Stomach (tissue), 4 donors: ENCODE measurements at regions not wholly inside any gene's neighbourhood (a gene's known extent, or its start where the extent isn't known, plus 50 kb on each side); places are given as distances from the start of the nearest gene placed in this dataset.
"Not testable (repeated sequence)": the region's sequence is repeated elsewhere in the genome, so short reads cannot be mapped to it uniquely, and the experiment has no call there.

Experiments
- CTCF ChIP-seq, 7 experiments: fragments of 450-650 bp in 4 of 7; fragments of 200-600 bp in 3 of 7; sonication (generic) in 3 of 7; IDR thresholded peaks; one replicate each; pipeline ENCODE4 v1.5.1; 2016 to 2019; ENCODE audit warnings: antibody characterized with exemption in 7 of 7, control low read depth in 2 of 7, mild to moderate bottlenecking in 1 of 7
- POLR2AphosphoS5 ChIP-seq, 3 donors: sonication (generic); formaldehyde crosslinking; IDR thresholded peaks; one replicate each; pipeline ENCODE4 v1.6.1; 2016; ENCODE audit warnings: antibody characterized with exemption in 3 of 3

GRCh38 chr18:39444957-39445356 is 1879.4 kb upstream of the CELF4 start:
- TF ChIP-seq POLR2AphosphoS5, CTCF (IDR thresholded peaks at IDR 0.05): not testable (repeated sequence)
